IMR-90 (cell line): ENCODE measurements at regions not wholly inside any gene's neighbourhood (a gene's known extent, or its start where the extent isn't known, plus 50 kb on each side); places are given as distances from the start of the nearest gene placed in this dataset.

ENCODE experiments used
- ATAC-seq: fragments of 200-7000 bp; cut with Tn5 transposase; 2 replicates; pipeline ENCODE4 v1.9.1; 2020; ENCODE audit warnings: low read depth, mild to moderate bottlenecking, moderate library complexity
- BruUV-seq: library from RNA; stranded (reverse); fragments of 400-500 nt; replicated peaks from 2 replicates; lab custom pipeline; 2021; lab: Mats Ljungman, UMichigan
- CTCF ChIA-PET: fragments of 300-600 bp; formaldehyde crosslinking; extraction: SDS; loops from one replicate; lab custom pipeline; 2021; ENCODE audit warnings: antibody characterized with exemption; lab: Yijun Ruan, JAX
- POLR2A ChIA-PET: fragments of 300-600 bp; sonication (Branson Sonifier 250); formaldehyde crosslinking; loops from one replicate; lab custom pipeline; 2022; ENCODE audit warnings: antibody characterized with exemption; ENCODE audit not compliant: unreplicated experiment; lab: Charles Lee
- DNase-seq: peaks from one replicate; pipeline ENCODE4 v3.0.0; 2013
- H2AFZ ChIP-seq: replicated peaks from 2 replicates; pipeline ENCODE3; 2013; ENCODE audit warnings: low read length, mild to moderate bottlenecking; ENCODE audit not compliant: poor library complexity
- H2AK5ac ChIP-seq: 2 replicates; pipeline ENCODE4 v1.6.1; 2013; ENCODE audit warnings: low read depth, low read length, inconsistent platforms
- H2AK9ac ChIP-seq: replicated peaks from 2 replicates; pipeline ENCODE3; 2013; ENCODE audit warnings: mild to moderate bottlenecking, low read depth, low read length, moderate library complexity; ENCODE audit not compliant: poor library complexity
- H2BK120ac ChIP-seq: 2 replicates; pipeline ENCODE4 v1.6.1; 2013; ENCODE audit warnings: low read depth, low read length, inconsistent platforms
- H2BK15ac ChIP-seq: 3 replicates; pipeline ENCODE4 v1.6.1; 2013; ENCODE audit warnings: low read depth, low read length, inconsistent platforms
- H2BK20ac ChIP-seq: 2 replicates; pipeline ENCODE4 v1.6.1; 2013; ENCODE audit warnings: low read depth, mild to moderate bottlenecking, inconsistent platforms, low read length, moderate library complexity
- H2BK5ac ChIP-seq: 2 replicates; pipeline ENCODE4 v1.6.1; 2013; ENCODE audit warnings: mild to moderate bottlenecking, low read depth, low read length, inconsistent platforms; ENCODE audit not compliant: poor library complexity, severe bottlenecking
- H3K14ac ChIP-seq: replicated peaks from 2 replicates; pipeline ENCODE4 v1.6.1; 2013; ENCODE audit warnings: low read depth, low read length, inconsistent platforms
- H3K18ac ChIP-seq: 2 replicates; pipeline ENCODE4 v1.6.1; 2013; ENCODE audit warnings: low read depth, low read length, control low read depth
- H3K23ac ChIP-seq: 2 replicates; pipeline ENCODE4 v1.6.1; 2013; ENCODE audit warnings: low read depth, low read length, inconsistent platforms
- H3K27ac ChIP-seq: 2 replicates; pipeline ENCODE4 v1.5.1; 2013; ENCODE audit warnings: mild to moderate bottlenecking, control low read depth, low read length; ENCODE audit not compliant: insufficient read depth
- H3K27me3 ChIP-seq: 2 replicates; pipeline ENCODE4 v1.6.1; 2013; ENCODE audit warnings: low read length; ENCODE audit not compliant: control insufficient read depth, insufficient read depth
- H3K36me3 ChIP-seq: 2 replicates; pipeline ENCODE4 v1.6.1; 2013; ENCODE audit warnings: low read length, mixed read lengths; ENCODE audit not compliant: control insufficient read depth, insufficient read depth
- H3K4ac ChIP-seq: 2 replicates; pipeline ENCODE4 v1.6.1; 2013; ENCODE audit warnings: low read depth, low read length, inconsistent platforms
- H3K4me1 ChIP-seq: 2 replicates; pipeline ENCODE4 v1.6.1; 2013; ENCODE audit warnings: low read length, mixed read lengths; ENCODE audit not compliant: control insufficient read depth, insufficient read depth
- H3K4me2 ChIP-seq: 2 replicates; pipeline ENCODE4 v1.6.1; 2013; ENCODE audit warnings: low read depth, mild to moderate bottlenecking, control low read depth, low read length, moderate library complexity
- H3K4me3 ChIP-seq: 2 replicates; pipeline ENCODE4 v1.5.1; 2013; ENCODE audit warnings: low read depth, mild to moderate bottlenecking, control low read depth, low read length, moderate library complexity; ENCODE audit not compliant: insufficient read depth
- H3K56ac ChIP-seq: 2 replicates; pipeline ENCODE4 v1.6.1; 2013; ENCODE audit warnings: low read length, inconsistent platforms; ENCODE audit not compliant: insufficient read depth; ENCODE audit errors: extremely low read depth
- H3K79me1 ChIP-seq, 2 experiments: 2 replicates each; pipeline ENCODE4 v1.6.1; 2013; ENCODE audit warnings: low read length in 2 of 2, inconsistent platforms in 1 of 2, low read depth in 1 of 2
- H3K9ac ChIP-seq: 2 replicates; pipeline ENCODE4 v1.6.1; 2013; ENCODE audit warnings: low read depth, low read length, control low read depth
- H3K9me1 ChIP-seq: 2 replicates; pipeline ENCODE4 v1.6.1; 2013; ENCODE audit warnings: low read length, inconsistent platforms; ENCODE audit not compliant: insufficient read depth
- H3K9me3 ChIP-seq: 2 replicates; pipeline ENCODE4 v1.6.1; 2013; ENCODE audit warnings: low read length; ENCODE audit not compliant: control insufficient read depth, insufficient read depth
- H4K20me1 ChIP-seq: 2 replicates; pipeline ENCODE4 v1.6.1; 2013; ENCODE audit warnings: low read length, inconsistent platforms; ENCODE audit not compliant: insufficient read depth
- H4K5ac ChIP-seq: 2 replicates; pipeline ENCODE4 v1.6.1; 2013; ENCODE audit warnings: mild to moderate bottlenecking, low read depth, low read length, control low read depth
- H4K8ac ChIP-seq, 2 experiments: 2 replicates each; pipeline ENCODE4 v1.6.1; 2013; ENCODE audit warnings: low read depth in 2 of 2, low read length in 2 of 2, control low read depth in 1 of 2, inconsistent platforms in 1 of 2
- H4K91ac ChIP-seq: 2 replicates; pipeline ENCODE4 v1.6.1; 2013; ENCODE audit warnings: low read depth, low read length, inconsistent platforms; ENCODE audit not compliant: insufficient read depth
- BHLHE40 ChIP-seq: fragments of 150-350 bp; IDR thresholded peaks from 2 replicates; pipeline ENCODE4 v1.6.1; 2016; ENCODE audit warnings: mild to moderate bottlenecking, low read depth, low read length
- CEBPB ChIP-seq: IDR thresholded peaks from 2 replicates; pipeline ENCODE4 v1.6.1; 2012; ENCODE audit warnings: low read depth, low read length, improper control_type of control experiment
- CHD1 ChIP-seq: IDR thresholded peaks from 2 replicates; pipeline ENCODE4 v1.6.1; 2012; ENCODE audit warnings: low read depth, low read length, improper control_type of control experiment
- FOS ChIP-seq: fragments of 150-350 bp; IDR thresholded peaks from 2 replicates; pipeline ENCODE4 v1.6.1; 2016; ENCODE audit warnings: low read depth, low read length
- MAFK ChIP-seq: IDR thresholded peaks from 2 replicates; pipeline ENCODE4 v1.6.1; 2012; ENCODE audit warnings: low read depth, low read length, improper control_type of control experiment
- MAZ ChIP-seq: IDR thresholded peaks from 2 replicates; pipeline ENCODE4 v1.6.1; 2012; ENCODE audit warnings: low read depth, mild to moderate bottlenecking, low read length, improper control_type of control experiment, moderate library complexity, borderline replicate concordance
- MXI1 ChIP-seq: IDR thresholded peaks from 2 replicates; pipeline ENCODE4 v1.6.1; 2012; ENCODE audit warnings: low read depth, mild to moderate bottlenecking, low read length, moderate library complexity, borderline replicate concordance
- NFE2L2 ChIP-seq: fragments of 150-350 bp; IDR thresholded peaks from 2 replicates; pipeline ENCODE4 v1.6.1; 2016; ENCODE audit warnings: low read depth, mild to moderate bottlenecking, low read length
- POLR2A ChIP-seq: IDR thresholded peaks from 2 replicates; pipeline ENCODE4 v1.6.1; 2012; ENCODE audit warnings: mild to moderate bottlenecking, low read depth, low read length
- RAD21 ChIP-seq: IDR thresholded peaks from 2 replicates; pipeline ENCODE4 v1.6.1; 2012; ENCODE audit warnings: low read length, improper control_type of control experiment
- RCOR1 ChIP-seq: IDR thresholded peaks from 2 replicates; pipeline ENCODE4 v1.6.1; 2012; ENCODE audit warnings: mild to moderate bottlenecking, low read length, improper control_type of control experiment; ENCODE audit not compliant: insufficient replicate concordance
- RFX5 ChIP-seq: IDR thresholded peaks from 2 replicates; pipeline ENCODE4 v1.8.0; 2012; ENCODE audit warnings: low read depth, mild to moderate bottlenecking, low read length, moderate library complexity
- SMC3 ChIP-seq: fragments of 150-350 bp; IDR thresholded peaks from 2 replicates; pipeline ENCODE4 v1.6.1; 2016; ENCODE audit warnings: low read depth, mild to moderate bottlenecking, antibody characterized with exemption, low read length, moderate library complexity
- USF2 ChIP-seq: fragments of 150-350 bp; IDR thresholded peaks from 2 replicates; pipeline ENCODE4 v1.6.1; 2017; ENCODE audit warnings: mild to moderate bottlenecking, antibody characterized with exemption, low read length, low read depth
- WGBS, 2 experiments: methylation state at CpG; one replicate each; pipeline versions ENCODE4 v1.1.5 to v1.1.7; 2013; ENCODE audit warnings: missing lambda C conversion rate in 2 of 2; ENCODE audit not compliant: insufficient read length in 1 of 2; ENCODE audit errors: extremely low coverage in 2 of 2; 5-methylcytosine and 5-hydroxymethylcytosine counted together
- dilution Hi-C: fragments of 300-500 bp; cut with HindIII; formaldehyde crosslinking; loops from one replicate; pipeline ENCODE4 v1.14.3; 2018; ENCODE audit warnings: low sequenced_read_pairs; ENCODE audit not compliant: unreplicated experiment
- in situ Hi-C: fragments of 300-500 bp; cut with MboI; formaldehyde crosslinking; loops from 3 replicates; pipeline ENCODE4 v1.14.3; 2019; ENCODE audit warnings: low sequenced_read_pairs, inconsistent platforms, mixed read lengths
- intact Hi-C: fragments of 100-400 bp; cut with micrococcal nuclease; formaldehyde crosslinking; loops from 2 replicates; pipeline ENCODE4 v1.10.0; 2022
- TF ChIP-seq, protein P1 (sequence below): fragments of 150-350 bp; IDR thresholded peaks from 2 replicates; pipeline ENCODE4 v1.6.1; 2016; ENCODE audit warnings: low read depth, mild to moderate bottlenecking, low read length, moderate library complexity, borderline replicate concordance
- TF ChIP-seq, protein P2 (sequence below): conservative IDR thresholded peaks from 2 replicates; pipeline ENCODE4 v1.5.1; 2012; ENCODE audit warnings: mild to moderate bottlenecking, low read depth, low read length, improper control_type of control experiment

- Histone ChIP-seq H3K27ac (no peak overlapping the region), H2AFZ (no peak overlapping the region), H3K18ac (no peak overlapping the region), H2AK5ac (no peak overlapping the region; the same call in 1 of the 2 replicates), H3K9ac (no peak overlapping the region), H4K5ac (no peak overlapping the region), H3K4me3 (no peak overlapping the region), H3K56ac (no peak overlapping the region), H3K27me3 (peaks cover 2% of the 10 kb centered on the region; the same call in 1 of the 2 replicates), H2BK5ac (no peak overlapping the region), H2BK15ac (no peak overlapping the region; the same call in 2 of the 3 replicates), H3K4ac (no peak overlapping the region; the same call in 1 of the 2 replicates), H2BK20ac (no peak overlapping the region), H3K9me3 (no peaks in the 10 kb centered on the region), H2BK120ac (no peak overlapping the region), H4K8ac (no peak overlapping the region), H2AK9ac (no peak overlapping the region), H3K79me1 (no peaks in the 10 kb centered on the region), H3K4me1 (peaks cover 2% of the 10 kb centered on the region; the same call in 1 of the 2 replicates), H3K9me1 (no peaks in the 10 kb centered on the region; the same call in 1 of the 2 replicates), H4K20me1 (no peaks in the 10 kb centered on the region), H3K4me2 (no peak overlapping the region), H3K14ac (no peak overlapping the region), H4K91ac (no peak overlapping the region), H3K36me3 (no peaks in the 10 kb centered on the region), H3K23ac (no peak overlapping the region)
- peak; percentile 25; the same call in 1 of the 2 replicates for ATAC-seq
- dilution Hi-C loops = no loop called here
- ChIA-PET CTCF (no interaction called here), POLR2A (no interaction called here)
- TF ChIP-seq SMC3 = no peak
- TF ChIP-seq MAFK = no peak
- TF ChIP-seq RCOR1 = no peak
- TF ChIP-seq, protein P1, sequence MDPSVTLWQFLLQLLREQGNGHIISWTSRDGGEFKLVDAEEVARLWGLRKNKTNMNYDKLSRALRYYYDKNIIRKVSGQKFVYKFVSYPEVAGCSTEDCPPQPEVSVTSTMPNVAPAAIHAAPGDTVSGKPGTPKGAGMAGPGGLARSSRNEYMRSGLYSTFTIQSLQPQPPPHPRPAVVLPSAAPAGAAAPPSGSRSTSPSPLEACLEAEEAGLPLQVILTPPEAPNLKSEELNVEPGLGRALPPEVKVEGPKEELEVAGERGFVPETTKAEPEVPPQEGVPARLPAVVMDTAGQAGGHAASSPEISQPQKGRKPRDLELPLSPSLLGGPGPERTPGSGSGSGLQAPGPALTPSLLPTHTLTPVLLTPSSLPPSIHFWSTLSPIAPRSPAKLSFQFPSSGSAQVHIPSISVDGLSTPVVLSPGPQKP = no peak
- TF ChIP-seq NFE2L2 = no peak
- no peak for TF ChIP-seq RFX5
- TF ChIP-seq POLR2A = no peak
- no peak for TF ChIP-seq CEBPB
- no peak for TF ChIP-seq USF2
- TF ChIP-seq RAD21 = no peak
- TF ChIP-seq CHD1 = no peak
- no peak for TF ChIP-seq MXI1
- TF ChIP-seq BHLHE40 = no peak
- TF ChIP-seq MAZ = no peak
- TF ChIP-seq, protein P2, sequence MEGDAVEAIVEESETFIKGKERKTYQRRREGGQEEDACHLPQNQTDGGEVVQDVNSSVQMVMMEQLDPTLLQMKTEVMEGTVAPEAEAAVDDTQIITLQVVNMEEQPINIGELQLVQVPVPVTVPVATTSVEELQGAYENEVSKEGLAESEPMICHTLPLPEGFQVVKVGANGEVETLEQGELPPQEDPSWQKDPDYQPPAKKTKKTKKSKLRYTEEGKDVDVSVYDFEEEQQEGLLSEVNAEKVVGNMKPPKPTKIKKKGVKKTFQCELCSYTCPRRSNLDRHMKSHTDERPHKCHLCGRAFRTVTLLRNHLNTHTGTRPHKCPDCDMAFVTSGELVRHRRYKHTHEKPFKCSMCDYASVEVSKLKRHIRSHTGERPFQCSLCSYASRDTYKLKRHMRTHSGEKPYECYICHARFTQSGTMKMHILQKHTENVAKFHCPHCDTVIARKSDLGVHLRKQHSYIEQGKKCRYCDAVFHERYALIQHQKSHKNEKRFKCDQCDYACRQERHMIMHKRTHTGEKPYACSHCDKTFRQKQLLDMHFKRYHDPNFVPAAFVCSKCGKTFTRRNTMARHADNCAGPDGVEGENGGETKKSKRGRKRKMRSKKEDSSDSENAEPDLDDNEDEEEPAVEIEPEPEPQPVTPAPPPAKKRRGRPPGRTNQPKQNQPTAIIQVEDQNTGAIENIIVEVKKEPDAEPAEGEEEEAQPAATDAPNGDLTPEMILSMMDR = no peak
- no peak for TF ChIP-seq FOS
- WGBS, 2 experiments = no CpG with 5 or more reads among the region's 1 CpG
- no TSS peak for BruUV-seq
- in situ Hi-C loops = no loop called here
- no peak for DNase-seq
- intact Hi-C loops = no loop called here
Measured at GRCh38 chr2:225326969-225327368, 72.5 kb upstream of the NYAP2 start.
